ENCODE measurements at regions not wholly inside any gene's neighbourhood (a gene's known extent, or its start where the extent isn't known, plus 50 kb on each side); places are given as distances from the start of the nearest gene placed in this dataset.

- WGBS, 2 donors: 83 to 85% methylated on average over 13 of the region's 13 CpGs
- Histone ChIP-seq H3K4me3 (ENCODE audit: low read depth in 1 of 2, low read length in 2 of 2) (no peak overlapping the region), H3K9me3 (ENCODE audit: control insufficient read depth in 2 of 2, insufficient read depth in 1 of 2, low read depth in 1 of 2, low read length in 1 of 2) (no peaks in the 10 kb centered on the region), H3K4me1 (ENCODE audit: control insufficient read depth in 2 of 2, insufficient read depth in 2 of 2, low read length in 1 of 2) (no peaks in the 10 kb centered on the region), H3K36me3 (ENCODE audit: control insufficient read depth in 2 of 2, insufficient read depth in 2 of 2, low read length in 1 of 2) (no peaks in the 10 kb centered on the region), H3K27me3 (ENCODE audit: control insufficient read depth in 1 of 2, insufficient read depth in 2 of 2, low read length in 2 of 2) (no peaks in the 10 kb centered on the region), H3K27ac (ENCODE audit: low read depth in 2 of 2, low read length in 1 of 2) (no peak overlapping the region)
Measured at GRCh38 chr2:128439791-128440665, 121.4 kb upstream of the HS6ST1 start.

- no peaks in the 10 kb centered on the region for H3K36me3 ChIP-seq (ENCODE audit: control insufficient read depth in 2 of 2, insufficient read depth in 2 of 2, low read length in 1 of 2)
- H3K9me3 ChIP-seq (ENCODE audit: control insufficient read depth in 2 of 2, insufficient read depth in 1 of 2, low read depth in 1 of 2, low read length in 1 of 2): no peaks in the 10 kb centered on the region
- 81 to 82% methylated on average over 14 of the region's 14 CpGs for WGBS, 2 donors
- no peak overlapping the region for H3K4me3 ChIP-seq (ENCODE audit: low read depth in 1 of 2, low read length in 2 of 2)
- no peak overlapping the region for H3K27ac ChIP-seq (ENCODE audit: low read depth in 2 of 2, low read length in 1 of 2)
- H3K4me1 ChIP-seq (ENCODE audit: control insufficient read depth in 2 of 2, insufficient read depth in 2 of 2, low read length in 1 of 2): no peaks in the 10 kb centered on the region
- H3K27me3 ChIP-seq (ENCODE audit: control insufficient read depth in 1 of 2, insufficient read depth in 2 of 2, low read length in 2 of 2): no peaks in the 10 kb centered on the region
Measured at GRCh38 chr2:128440666-128441340, 122.1 kb upstream of the HS6ST1 start.

- no peaks in the 10 kb centered on the region for H3K27me3 ChIP-seq (ENCODE audit: control insufficient read depth in 1 of 2, insufficient read depth in 2 of 2, low read length in 2 of 2)
- H3K4me3 ChIP-seq (ENCODE audit: low read depth in 1 of 2, low read length in 2 of 2): no peak overlapping the region
- H3K9me3 ChIP-seq (ENCODE audit: control insufficient read depth in 2 of 2, insufficient read depth in 1 of 2, low read depth in 1 of 2, low read length in 1 of 2): no peaks in the 10 kb centered on the region
- H3K27ac ChIP-seq (ENCODE audit: low read depth in 2 of 2, low read length in 1 of 2): no peak overlapping the region
- no peaks in the 10 kb centered on the region for H3K4me1 ChIP-seq (ENCODE audit: control insufficient read depth in 2 of 2, insufficient read depth in 2 of 2, low read length in 1 of 2)
- WGBS, 2 donors: 84 to 90% methylated on average over 18 of the region's 18 CpGs
- no peaks in the 10 kb centered on the region for H3K36me3 ChIP-seq (ENCODE audit: control insufficient read depth in 2 of 2, insufficient read depth in 2 of 2, low read length in 1 of 2)
Measured at GRCh38 chr2:128441341-128442052, 122.8 kb upstream of the HS6ST1 start.

GRCh38 chr2:128442053-128442751 lies 123.5 kb upstream of the HS6ST1 start:
- H3K27ac ChIP-seq (ENCODE audit: low read depth in 2 of 2, low read length in 1 of 2): no peak overlapping the region
- no peaks in the 10 kb centered on the region for H3K36me3 ChIP-seq (ENCODE audit: control insufficient read depth in 2 of 2, insufficient read depth in 2 of 2, low read length in 1 of 2)
- no peaks in the 10 kb centered on the region for H3K4me1 ChIP-seq (ENCODE audit: control insufficient read depth in 2 of 2, insufficient read depth in 2 of 2, low read length in 1 of 2)
- no peak overlapping the region for H3K4me3 ChIP-seq (ENCODE audit: low read depth in 1 of 2, low read length in 2 of 2)
- no peaks in the 10 kb centered on the region for H3K27me3 ChIP-seq (ENCODE audit: control insufficient read depth in 1 of 2, insufficient read depth in 2 of 2, low read length in 2 of 2)
- 56 to 60% methylated on average over 8 of the region's 8 CpGs for WGBS, 2 donors
- no peaks in the 10 kb centered on the region for H3K9me3 ChIP-seq (ENCODE audit: control insufficient read depth in 2 of 2, insufficient read depth in 1 of 2, low read depth in 1 of 2, low read length in 1 of 2)

- no peaks in the 10 kb centered on the region for H3K36me3 ChIP-seq (ENCODE audit: control insufficient read depth in 2 of 2, insufficient read depth in 2 of 2, low read length in 1 of 2)
- no peaks in the 10 kb centered on the region for H3K4me1 ChIP-seq (ENCODE audit: control insufficient read depth in 2 of 2, insufficient read depth in 2 of 2, low read length in 1 of 2)
- H3K27me3 ChIP-seq (ENCODE audit: control insufficient read depth in 1 of 2, insufficient read depth in 2 of 2, low read length in 2 of 2): no peaks in the 10 kb centered on the region
- H3K9me3 ChIP-seq (ENCODE audit: control insufficient read depth in 2 of 2, insufficient read depth in 1 of 2, low read depth in 1 of 2, low read length in 1 of 2): no peaks in the 10 kb centered on the region
- WGBS, 2 donors: 67 to 70% methylated on average over 10 of the region's 10 CpGs
- H3K4me3 ChIP-seq (ENCODE audit: low read depth in 1 of 2, low read length in 2 of 2): no peak overlapping the region
- H3K27ac ChIP-seq (ENCODE audit: low read depth in 2 of 2, low read length in 1 of 2): no peak overlapping the region
Measured at GRCh38 chr2:128442891-128443302, 124.2 kb upstream of the HS6ST1 start.

GRCh38 chr2:128444121-128444771 lies 125.6 kb upstream of the HS6ST1 start:
- 88 to 90% methylated on average over 7 of the region's 7 CpGs for WGBS, 2 donors
- no peak overlapping the region for H3K27ac ChIP-seq (ENCODE audit: low read depth in 2 of 2, low read length in 1 of 2)

GRCh38 chr2:128444816-128445522 lies 126.3 kb upstream of the HS6ST1 start:
- no peak overlapping the region for H3K27ac ChIP-seq (ENCODE audit: low read depth in 2 of 2, low read length in 1 of 2)
- 77 to 83% methylated on average over 10 of the region's 10 CpGs for WGBS, 2 donors
- H3K4me1 ChIP-seq (ENCODE audit: control insufficient read depth in 2 of 2, insufficient read depth in 2 of 2, low read length in 1 of 2): no peaks in the 10 kb centered on the region
- no peaks in the 10 kb centered on the region for H3K36me3 ChIP-seq (ENCODE audit: control insufficient read depth in 2 of 2, insufficient read depth in 2 of 2, low read length in 1 of 2)
- H3K4me3 ChIP-seq (ENCODE audit: low read depth in 1 of 2, low read length in 2 of 2): no peak overlapping the region
- no peaks in the 10 kb centered on the region for H3K27me3 ChIP-seq (ENCODE audit: control insufficient read depth in 1 of 2, insufficient read depth in 2 of 2, low read length in 2 of 2)
- H3K9me3 ChIP-seq (ENCODE audit: control insufficient read depth in 2 of 2, insufficient read depth in 1 of 2, low read depth in 1 of 2, low read length in 1 of 2): no peaks in the 10 kb centered on the region

More at GRCh38 chr2:128444121-128444771, 125.6 kb upstream of the HS6ST1 start:
- Histone ChIP-seq H3K9me3 (ENCODE audit: control insufficient read depth in 2 of 2, insufficient read depth in 1 of 2, low read depth in 1 of 2, low read length in 1 of 2) (no peaks in the 10 kb centered on the region), H3K4me3 (ENCODE audit: low read depth in 1 of 2, low read length in 2 of 2) (no peak overlapping the region), H3K27me3 (ENCODE audit: control insufficient read depth in 1 of 2, insufficient read depth in 2 of 2, low read length in 2 of 2) (no peaks in the 10 kb centered on the region), H3K4me1 (ENCODE audit: control insufficient read depth in 2 of 2, insufficient read depth in 2 of 2, low read length in 1 of 2) (no peaks in the 10 kb centered on the region), H3K36me3 (ENCODE audit: control insufficient read depth in 2 of 2, insufficient read depth in 2 of 2, low read length in 1 of 2) (no peaks in the 10 kb centered on the region)

- Histone ChIP-seq H3K27me3 (ENCODE audit: control insufficient read depth in 1 of 2, insufficient read depth in 2 of 2, low read length in 2 of 2) (no peaks in the 10 kb centered on the region), H3K9me3 (ENCODE audit: control insufficient read depth in 2 of 2, insufficient read depth in 1 of 2, low read depth in 1 of 2, low read length in 1 of 2) (no peaks in the 10 kb centered on the region), H3K4me1 (ENCODE audit: control insufficient read depth in 2 of 2, insufficient read depth in 2 of 2, low read length in 1 of 2) (no peaks in the 10 kb centered on the region), H3K36me3 (ENCODE audit: control insufficient read depth in 2 of 2, insufficient read depth in 2 of 2, low read length in 1 of 2) (no peaks in the 10 kb centered on the region), H3K27ac (ENCODE audit: low read depth in 2 of 2, low read length in 1 of 2) (no peak overlapping the region), H3K4me3 (ENCODE audit: low read depth in 1 of 2, low read length in 2 of 2) (no peak overlapping the region)
- 75 to 82% methylated on average over 4 of the region's 4 CpGs for WGBS, 2 donors
Measured at GRCh38 chr2:128445523-128445900, 126.8 kb upstream of the HS6ST1 start.
